Osteocyte (in vitro differentiated cells): ENCODE measurements at regions not wholly inside any gene's neighbourhood (a gene's known extent, or its start where the extent isn't known, plus 50 kb on each side); places are given as distances from the start of the nearest gene placed in this dataset.

Source experiments
- DNase-seq: peaks from one replicate; pipeline ENCODE4 v3.0.0; 2021; ENCODE audit warnings: mixed read lengths; ENCODE audit not compliant: unreplicated experiment; ENCODE audit errors: extremely low spot score
- H3K27ac Mint-ChIP-seq: one replicate; pipeline ENCODE4 v1.8.0; 2021; ENCODE audit warnings: mild to moderate bottlenecking, mixed read lengths; ENCODE audit not compliant: unreplicated experiment
- H3K27me3 Mint-ChIP-seq: one replicate; pipeline ENCODE4 v1.8.0; 2021; ENCODE audit warnings: mixed read lengths; ENCODE audit not compliant: unreplicated experiment
- H3K36me3 Mint-ChIP-seq: one replicate; pipeline ENCODE4 v1.8.0; 2021; ENCODE audit warnings: mixed read lengths; ENCODE audit not compliant: unreplicated experiment
- H3K4me1 Mint-ChIP-seq: one replicate; pipeline ENCODE4 v1.8.0; 2021; ENCODE audit warnings: mixed read lengths; ENCODE audit not compliant: unreplicated experiment
- H3K4me3 Mint-ChIP-seq: one replicate; pipeline ENCODE4 v1.8.0; 2021; ENCODE audit warnings: mild to moderate bottlenecking, moderate library complexity, mixed read lengths; ENCODE audit not compliant: unreplicated experiment
- H3K9me3 Mint-ChIP-seq: one replicate; pipeline ENCODE4 v1.8.0; 2021; ENCODE audit warnings: mixed read lengths; ENCODE audit not compliant: unreplicated experiment
- TF ChIP-seq, protein P1 (sequence below): fragments of 200-600 bp; sonication (generic); IDR thresholded peaks from 2 replicates; pipeline ENCODE4 v1.5.0; 2021; ENCODE audit warnings: antibody characterized with exemption, mild to moderate bottlenecking, moderate library complexity

DNA sequence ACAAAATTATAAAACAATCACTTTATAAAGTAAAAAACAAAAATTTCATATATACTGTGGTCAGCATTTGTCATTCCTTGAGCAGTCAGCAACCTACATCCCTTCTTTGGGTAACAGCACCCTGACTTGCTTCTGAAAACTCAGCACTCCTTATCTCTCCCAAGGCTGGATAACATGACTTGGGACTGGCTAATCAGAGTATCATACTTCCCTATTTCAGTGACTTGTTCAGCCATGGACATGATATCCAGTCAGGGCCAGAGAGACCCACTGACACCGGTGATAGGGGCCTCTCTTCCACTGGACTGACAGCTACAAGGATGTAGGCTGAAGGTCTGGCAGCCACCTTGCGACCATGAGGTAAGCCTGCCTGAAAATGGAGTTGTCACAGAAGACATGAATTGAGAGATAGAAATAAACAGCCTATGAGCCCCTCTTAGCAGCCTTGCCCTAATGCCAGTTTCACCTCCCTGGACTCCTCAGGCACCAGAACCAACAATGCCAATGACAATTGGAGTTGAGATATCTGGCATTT lies 84.4 kb upstream of the NEBL start:
- DNase-seq, result no peak
- Mint-ChIP-seq H3K4me3 (no peak overlapping the region), H3K27me3 (peaks cover 15% of the 10 kb centered on the region), H3K9me3 (no peaks in the 10 kb centered on the region), H3K36me3 (no peaks in the 10 kb centered on the region), H3K4me1 (no peaks in the 10 kb centered on the region), H3K27ac (no peak overlapping the region)
- TF ChIP-seq, protein P1, sequence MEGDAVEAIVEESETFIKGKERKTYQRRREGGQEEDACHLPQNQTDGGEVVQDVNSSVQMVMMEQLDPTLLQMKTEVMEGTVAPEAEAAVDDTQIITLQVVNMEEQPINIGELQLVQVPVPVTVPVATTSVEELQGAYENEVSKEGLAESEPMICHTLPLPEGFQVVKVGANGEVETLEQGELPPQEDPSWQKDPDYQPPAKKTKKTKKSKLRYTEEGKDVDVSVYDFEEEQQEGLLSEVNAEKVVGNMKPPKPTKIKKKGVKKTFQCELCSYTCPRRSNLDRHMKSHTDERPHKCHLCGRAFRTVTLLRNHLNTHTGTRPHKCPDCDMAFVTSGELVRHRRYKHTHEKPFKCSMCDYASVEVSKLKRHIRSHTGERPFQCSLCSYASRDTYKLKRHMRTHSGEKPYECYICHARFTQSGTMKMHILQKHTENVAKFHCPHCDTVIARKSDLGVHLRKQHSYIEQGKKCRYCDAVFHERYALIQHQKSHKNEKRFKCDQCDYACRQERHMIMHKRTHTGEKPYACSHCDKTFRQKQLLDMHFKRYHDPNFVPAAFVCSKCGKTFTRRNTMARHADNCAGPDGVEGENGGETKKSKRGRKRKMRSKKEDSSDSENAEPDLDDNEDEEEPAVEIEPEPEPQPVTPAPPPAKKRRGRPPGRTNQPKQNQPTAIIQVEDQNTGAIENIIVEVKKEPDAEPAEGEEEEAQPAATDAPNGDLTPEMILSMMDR, result no peak

DNA sequence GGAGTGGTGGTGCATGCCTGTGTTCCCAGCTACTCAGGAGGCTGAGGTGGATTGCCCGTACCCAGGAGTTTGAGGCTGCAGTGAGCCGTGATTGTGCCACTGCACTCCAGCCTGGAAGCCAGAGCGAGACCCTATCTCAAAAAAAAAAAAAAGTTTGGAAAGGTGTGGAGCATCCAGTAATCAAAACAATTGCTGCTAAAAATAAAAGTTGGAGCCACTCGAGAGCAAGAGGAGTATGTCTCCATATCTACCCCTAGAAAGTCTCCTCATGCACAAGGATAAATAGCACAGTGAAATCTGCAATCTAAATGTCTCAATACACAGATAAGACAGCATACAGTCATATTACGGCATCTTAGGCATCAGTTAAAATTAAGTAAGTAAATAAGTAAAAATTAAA lies 81.5 kb upstream of the NEBL start:
- Mint-ChIP-seq H3K4me1 (no peaks in the 10 kb centered on the region), H3K9me3 (no peaks in the 10 kb centered on the region), H3K4me3 (no peak overlapping the region), H3K27ac (no peak overlapping the region), H3K27me3 (peaks cover 15% of the 10 kb centered on the region), H3K36me3 (no peaks in the 10 kb centered on the region)
- DNase-seq, result no peak
- TF ChIP-seq, protein P1, result no peak

DNA sequence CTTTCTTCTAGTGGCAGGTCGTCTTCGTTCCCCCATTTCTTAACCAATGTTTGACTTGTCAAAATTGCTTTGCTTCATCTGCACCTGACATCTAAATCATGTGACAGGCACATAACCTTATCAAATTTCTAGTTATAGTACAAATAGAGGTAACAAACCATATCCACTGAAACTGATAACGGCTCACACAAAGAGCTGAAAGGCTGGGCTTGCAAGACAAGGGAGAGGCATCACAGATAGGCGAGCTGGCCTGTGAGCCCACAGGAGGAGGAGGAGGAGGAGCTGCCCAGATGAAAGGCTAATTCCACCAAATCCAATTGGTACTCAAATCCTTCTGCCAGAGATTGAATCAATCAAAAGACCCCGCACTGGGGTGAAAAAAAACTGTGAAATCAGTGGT lies 80.2 kb upstream of the NEBL start:
- Mint-ChIP-seq H3K4me1 (no peaks in the 10 kb centered on the region), H3K27ac (no peak overlapping the region), H3K9me3 (no peaks in the 10 kb centered on the region), H3K27me3 (peaks cover 15% of the 10 kb centered on the region), H3K4me3 (no peak overlapping the region), H3K36me3 (no peaks in the 10 kb centered on the region)
- DNase-seq, result no peak
- TF ChIP-seq, protein P1, result no peak

DNA sequence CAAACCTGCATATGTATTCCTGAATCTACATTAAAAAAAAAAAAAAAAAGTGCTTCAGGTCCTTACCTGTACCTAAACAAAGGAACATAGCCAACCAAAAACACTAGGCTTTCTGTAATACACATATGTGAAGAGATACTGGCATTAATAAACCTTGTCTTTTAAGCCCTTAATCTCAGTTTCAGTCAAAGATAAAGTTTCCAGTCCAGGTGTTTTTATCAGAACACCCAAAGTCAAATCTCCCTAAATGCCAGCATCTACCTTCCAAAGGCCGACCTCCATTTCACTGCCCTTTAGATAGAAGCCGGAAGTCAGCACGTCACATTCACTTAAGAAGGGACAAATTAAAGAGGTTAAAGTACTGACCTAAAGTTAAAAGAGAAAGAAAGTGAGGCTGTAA lies 79.8 kb upstream of the NEBL start:
- TF ChIP-seq, protein P1, result no peak
- Mint-ChIP-seq H3K4me3 (no peak overlapping the region), H3K4me1 (no peaks in the 10 kb centered on the region), H3K36me3 (no peaks in the 10 kb centered on the region), H3K27me3 (peaks cover 15% of the 10 kb centered on the region), H3K27ac (no peak overlapping the region), H3K9me3 (no peaks in the 10 kb centered on the region)
- no peak for DNase-seq

DNA sequence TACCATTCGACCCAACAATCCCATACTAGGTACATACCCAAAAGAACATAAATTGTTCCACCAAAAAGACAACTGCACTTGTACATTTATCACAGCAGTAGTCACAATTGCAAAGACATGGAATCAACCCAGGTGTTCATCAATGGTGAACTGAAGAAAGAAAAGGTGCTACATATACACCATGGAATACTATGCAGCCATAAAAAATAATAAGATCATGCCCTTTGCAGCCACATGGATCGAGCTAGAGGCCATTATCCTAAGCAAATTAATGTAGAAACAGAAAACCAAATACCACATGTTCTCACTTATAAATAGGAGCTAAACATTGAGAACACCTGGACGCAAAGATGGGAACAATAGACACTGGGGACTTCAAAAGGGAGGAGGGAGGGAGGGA lies 79.3 kb upstream of the NEBL start:
- TF ChIP-seq, protein P1, result no peak
- Mint-ChIP-seq H3K36me3 (no peaks in the 10 kb centered on the region), H3K27me3 (peaks cover 15% of the 10 kb centered on the region), H3K4me1 (no peaks in the 10 kb centered on the region), H3K9me3 (no peaks in the 10 kb centered on the region), H3K27ac (no peak overlapping the region), H3K4me3 (no peak overlapping the region)
- no peak for DNase-seq
